ENCODE measurements at regions not wholly inside any gene's neighbourhood (a gene's known extent, or its start where the extent isn't known, plus 50 kb on each side); places are given as distances from the start of the nearest gene placed in this dataset.

DNA sequence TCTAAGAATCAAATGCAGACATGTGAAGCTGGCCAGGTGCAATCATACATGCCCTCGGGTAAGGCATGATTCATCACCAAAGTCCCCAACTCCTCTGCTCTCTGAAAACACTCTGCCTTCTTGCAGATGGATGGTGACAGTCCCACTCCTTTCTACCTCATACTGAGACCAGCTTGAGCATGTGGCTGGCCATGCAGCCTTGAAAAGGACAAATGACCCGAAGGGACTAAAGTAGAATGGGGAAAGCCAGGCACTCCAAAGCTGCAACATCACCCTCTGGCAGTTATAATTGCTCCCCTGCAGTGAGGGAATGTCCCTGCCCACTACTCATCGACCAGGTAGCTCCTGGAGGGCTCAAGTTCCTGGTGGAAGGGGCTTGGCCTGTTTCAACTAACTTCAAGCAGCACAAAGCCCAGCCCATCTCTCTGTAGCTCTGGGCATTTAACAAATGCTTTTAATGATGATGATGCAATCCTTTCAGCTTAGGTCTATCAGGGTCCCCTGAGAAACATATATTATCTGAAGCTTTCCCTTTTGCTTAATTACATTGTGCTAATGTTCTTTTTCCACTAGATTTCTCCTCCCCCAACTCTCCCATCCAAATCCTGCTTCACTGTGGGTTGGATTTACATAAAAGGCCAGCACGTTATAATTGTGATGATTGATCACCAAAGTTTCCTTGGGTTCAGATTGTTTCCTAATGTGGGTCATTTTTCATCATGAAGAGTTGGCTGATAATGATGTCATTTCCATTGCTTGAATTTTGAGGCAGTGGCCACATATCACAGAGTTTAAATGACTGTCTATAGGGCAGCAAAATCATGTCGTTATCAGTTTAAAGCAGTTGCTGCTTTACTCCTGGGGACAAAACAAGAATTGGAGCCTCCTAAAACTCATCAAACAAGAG is 436.5 kb upstream of the SLC30A5 start:
- DNase-seq (no peak), ATAC-seq (no peak)
- Mint-ChIP-seq H3K4me1 (no peaks in the 10 kb centered on the region), H3K4me3 (no peak overlapping the region), H3K9me3 (no peaks in the 10 kb centered on the region), H3K27me3 (ENCODE audit: low read depth in 2 of 2) (peaks cover 0 to 6% of the 10 kb centered on the region in 2 donors), H3K36me3 (no peaks in the 10 kb centered on the region), H3K27ac (no peak overlapping the region)
- H3K4me1 ChIP-seq (ENCODE audit: control insufficient read depth, insufficient read depth, low read length) = no peaks in the 10 kb centered on the region
- 60% methylated on average over 5 of the region's 5 CpGs for WGBS (ENCODE audit: insufficient coverage)
- H3K27me3 ChIP-seq (ENCODE audit: control insufficient read depth, insufficient read depth, low read length) = no peaks in the 10 kb centered on the region
- no peaks in the 10 kb centered on the region for H3K36me3 ChIP-seq (ENCODE audit: control insufficient read depth, insufficient read depth, low read length)
- H3K9me3 ChIP-seq (ENCODE audit: control insufficient read depth, insufficient read depth, low read length) = no peaks in the 10 kb centered on the region
- TF ChIP-seq, protein P1, sequence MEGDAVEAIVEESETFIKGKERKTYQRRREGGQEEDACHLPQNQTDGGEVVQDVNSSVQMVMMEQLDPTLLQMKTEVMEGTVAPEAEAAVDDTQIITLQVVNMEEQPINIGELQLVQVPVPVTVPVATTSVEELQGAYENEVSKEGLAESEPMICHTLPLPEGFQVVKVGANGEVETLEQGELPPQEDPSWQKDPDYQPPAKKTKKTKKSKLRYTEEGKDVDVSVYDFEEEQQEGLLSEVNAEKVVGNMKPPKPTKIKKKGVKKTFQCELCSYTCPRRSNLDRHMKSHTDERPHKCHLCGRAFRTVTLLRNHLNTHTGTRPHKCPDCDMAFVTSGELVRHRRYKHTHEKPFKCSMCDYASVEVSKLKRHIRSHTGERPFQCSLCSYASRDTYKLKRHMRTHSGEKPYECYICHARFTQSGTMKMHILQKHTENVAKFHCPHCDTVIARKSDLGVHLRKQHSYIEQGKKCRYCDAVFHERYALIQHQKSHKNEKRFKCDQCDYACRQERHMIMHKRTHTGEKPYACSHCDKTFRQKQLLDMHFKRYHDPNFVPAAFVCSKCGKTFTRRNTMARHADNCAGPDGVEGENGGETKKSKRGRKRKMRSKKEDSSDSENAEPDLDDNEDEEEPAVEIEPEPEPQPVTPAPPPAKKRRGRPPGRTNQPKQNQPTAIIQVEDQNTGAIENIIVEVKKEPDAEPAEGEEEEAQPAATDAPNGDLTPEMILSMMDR (IDR thresholded peaks at IDR 0.05) = no peak
- H3K4me3 ChIP-seq (ENCODE audit: low read length) = no peak overlapping the region
- H3K27ac ChIP-seq (ENCODE audit: low read length) = no peak overlapping the region
- intact Hi-C loops (cut with micrococcal nuclease) = no loop called here

DNA sequence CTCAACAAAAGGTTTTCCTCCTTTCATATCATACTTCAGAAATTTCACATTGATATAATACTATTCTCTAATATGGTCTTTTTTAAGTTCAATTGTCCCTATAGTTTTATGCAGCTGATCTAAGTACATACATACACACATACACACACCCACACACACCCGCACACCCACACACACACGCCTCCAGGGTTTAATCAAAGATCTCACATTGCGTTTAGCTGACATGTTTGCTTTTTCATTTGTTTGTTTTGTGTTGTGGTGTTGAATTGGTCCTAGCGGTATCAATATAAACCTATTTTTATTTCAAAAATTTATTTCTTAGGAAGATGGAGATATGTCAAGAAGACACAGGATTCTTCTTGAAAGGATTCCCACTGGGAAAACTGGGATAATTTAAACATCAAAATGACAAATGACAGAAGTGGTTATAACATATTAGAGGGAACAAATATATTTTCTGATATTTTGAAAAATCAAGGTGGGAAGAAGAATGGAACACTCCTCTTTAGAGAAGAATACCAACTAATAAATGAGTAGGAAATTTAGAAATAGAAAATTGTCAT is 434.9 kb upstream of the SLC30A5 start:
- DNase-seq (no peak), ATAC-seq (no peak)
- WGBS (ENCODE audit: insufficient coverage) = 83% methylated on average over 1 of the region's 4 CpGs
- intact Hi-C loops (cut with micrococcal nuclease) = no loop called here
- Histone ChIP-seq H3K36me3 (ENCODE audit: control insufficient read depth, insufficient read depth, low read length) (no peaks in the 10 kb centered on the region), H3K27me3 (ENCODE audit: control insufficient read depth, insufficient read depth, low read length) (no peaks in the 10 kb centered on the region), H3K9me3 (ENCODE audit: control insufficient read depth, insufficient read depth, low read length) (no peaks in the 10 kb centered on the region), H3K4me1 (ENCODE audit: control insufficient read depth, insufficient read depth, low read length) (no peaks in the 10 kb centered on the region), H3K4me3 (ENCODE audit: low read length) (no peak overlapping the region), H3K27ac (ENCODE audit: low read length) (no peak overlapping the region)
- peaks cover 0 to 8% of the 10 kb centered on the region in 2 donors for H3K27me3 Mint-ChIP-seq (ENCODE audit: low read depth in 2 of 2)
- H3K27ac Mint-ChIP-seq = no peak overlapping the region
- no peaks in the 10 kb centered on the region for H3K9me3 Mint-ChIP-seq
- H3K36me3 Mint-ChIP-seq = no peaks in the 10 kb centered on the region
- TF ChIP-seq, protein P1 (IDR thresholded peaks at IDR 0.05) = no peak
- H3K4me1 Mint-ChIP-seq = no peaks in the 10 kb centered on the region
- H3K4me3 Mint-ChIP-seq = no peak overlapping the region

DNA sequence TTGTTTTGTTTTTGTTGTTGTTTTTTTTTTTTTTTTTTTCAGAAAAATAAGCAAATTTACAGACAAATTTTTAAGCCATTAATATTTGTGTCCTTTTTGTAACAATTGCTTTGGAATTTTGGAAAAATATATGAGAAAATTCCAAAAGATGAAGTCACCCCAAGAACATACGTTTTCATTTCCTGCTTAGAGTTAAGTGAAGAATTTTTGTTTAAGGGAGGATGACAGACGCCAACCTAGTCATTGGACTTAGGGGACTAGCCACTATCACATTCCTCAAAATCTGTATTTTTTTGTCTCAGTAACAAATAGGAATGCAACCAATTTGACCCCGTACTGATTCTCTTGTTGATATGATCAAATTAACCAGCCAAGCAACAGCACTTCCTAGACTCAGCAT is 433.9 kb upstream of the SLC30A5 start:
- no peak for DNase-seq
- Mint-ChIP-seq H3K36me3 (no peaks in the 10 kb centered on the region), H3K9me3 (no peaks in the 10 kb centered on the region), H3K27ac (no peak overlapping the region), H3K4me3 (no peak overlapping the region), H3K27me3 (ENCODE audit: low read depth in 2 of 2) (peaks cover 0 to 8% of the 10 kb centered on the region in 2 donors), H3K4me1 (no peaks in the 10 kb centered on the region)
- H3K9me3 ChIP-seq (ENCODE audit: control insufficient read depth, insufficient read depth, low read length) = no peaks in the 10 kb centered on the region
- TF ChIP-seq, protein P1 (IDR thresholded peaks at IDR 0.05) = no peak
- H3K4me1 ChIP-seq (ENCODE audit: control insufficient read depth, insufficient read depth, low read length) = no peaks in the 10 kb centered on the region
- 89% methylated on average over 2 of the region's 3 CpGs for WGBS (ENCODE audit: insufficient coverage)
- intact Hi-C loops (cut with micrococcal nuclease) = no loop called here
- no peak overlapping the region for H3K27ac ChIP-seq (ENCODE audit: low read length)
- H3K4me3 ChIP-seq (ENCODE audit: low read length) = no peak overlapping the region
- H3K36me3 ChIP-seq (ENCODE audit: control insufficient read depth, insufficient read depth, low read length) = no peaks in the 10 kb centered on the region
- no peak for ATAC-seq
- no peaks in the 10 kb centered on the region for H3K27me3 ChIP-seq (ENCODE audit: control insufficient read depth, insufficient read depth, low read length)
